Smooth muscle cell (in vitro differentiated cells): ENCODE measurements at regions not wholly inside any gene's neighbourhood (a gene's known extent, or its start where the extent isn't known, plus 50 kb on each side); places are given as distances from the start of the nearest gene placed in this dataset.

Experiments used
- DNase-seq: peaks from one replicate; lab custom pipeline; 2025; ENCODE audit not compliant: unreplicated experiment; lab: John Stamatoyannopoulos, UW
- H2AFZ ChIP-seq: fragments of 200-600 bp; sonication (generic); 2 replicates; pipeline ENCODE4 v1.6.0; 2016; ENCODE audit warnings: antibody characterized with exemption, low read depth, mild to moderate bottlenecking
- H3F3A ChIP-seq: fragments of 200-600 bp; sonication (generic); 2 replicates; pipeline ENCODE4 v1.6.0; 2017; ENCODE audit warnings: antibody characterized with exemption, low read depth
- H3K27ac ChIP-seq: fragments of 200-600 bp; sonication (generic); 2 replicates; pipeline ENCODE4 v1.5.1; 2016; ENCODE audit warnings: low read depth, mild to moderate bottlenecking
- H3K27me3 ChIP-seq: fragments of 200-600 bp; sonication (generic); 2 replicates; pipeline ENCODE4 v1.6.1; 2016; ENCODE audit warnings: low read depth, mild to moderate bottlenecking
- H3K36me3 ChIP-seq: fragments of 200-600 bp; sonication (generic); 2 replicates; pipeline ENCODE4 v1.5.1; 2016; ENCODE audit warnings: low read depth
- H3K4me1 ChIP-seq: fragments of 200-600 bp; sonication (generic); 2 replicates; pipeline ENCODE4 v1.5.1; 2016; ENCODE audit warnings: low read depth
- H3K4me2 ChIP-seq: fragments of 200-600 bp; sonication (generic); 2 replicates; pipeline ENCODE4 v1.6.0; 2016; ENCODE audit warnings: mild to moderate bottlenecking
- H3K4me3 ChIP-seq: fragments of 200-600 bp; sonication (generic); 2 replicates; pipeline ENCODE4 v1.5.1; 2016; ENCODE audit warnings: mild to moderate bottlenecking
- H3K79me2 ChIP-seq: fragments of 200-600 bp; sonication (generic); 2 replicates; pipeline ENCODE4 v1.6.0; 2016; ENCODE audit warnings: low read depth, mild to moderate bottlenecking
- H3K9ac ChIP-seq: fragments of 200-600 bp; sonication (generic); 2 replicates; pipeline ENCODE4 v1.6.0; 2016; ENCODE audit warnings: low read depth
- H3K9me3 ChIP-seq: fragments of 200-600 bp; sonication (generic); replicated peaks from 2 replicates; pipeline ENCODE4 v1.5.1; 2016; ENCODE audit warnings: low read depth
- H4K20me1 ChIP-seq: fragments of 200-600 bp; sonication (generic); 2 replicates; pipeline ENCODE4 v1.6.0; 2016; ENCODE audit warnings: low read depth
- whole genome bisulfite sequencing: methylation state at CpG from one replicate; pipeline ENCODE4 v1.1.7; 2016; ENCODE audit warnings: low lambda C conversion rate; 5-methylcytosine and 5-hydroxymethylcytosine counted together
- TF ChIP-seq, protein P1 (sequence below): fragments of 200-600 bp; sonication (generic); IDR thresholded peaks from 2 replicates; pipeline ENCODE4 v1.5.1; 2017; ENCODE audit warnings: borderline replicate concordance, mild to moderate bottlenecking, antibody characterized with exemption; ENCODE audit not compliant: insufficient read depth, poor library complexity, severe bottlenecking

DNA sequence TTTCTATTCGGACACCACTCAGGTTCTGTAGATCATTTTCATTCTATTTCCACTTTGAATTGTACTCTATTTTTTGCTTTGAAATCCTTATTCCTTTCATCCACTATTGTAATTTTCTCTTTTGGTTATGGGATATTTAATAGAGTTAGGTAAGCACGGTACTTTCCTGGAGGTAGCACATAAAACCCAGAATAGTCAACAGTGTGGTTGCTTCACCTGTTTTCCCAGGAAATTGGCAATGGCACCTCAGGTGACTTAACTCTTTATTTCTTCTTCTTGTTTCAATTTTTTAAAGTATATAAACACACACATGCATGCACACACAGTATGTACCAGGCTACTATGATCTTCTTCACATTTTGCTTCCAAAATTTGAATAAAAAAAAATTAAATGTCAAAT lies 682.0 kb upstream of the TMEFF2 start:
- DNase-seq = no peak
- TF ChIP-seq, protein P1, sequence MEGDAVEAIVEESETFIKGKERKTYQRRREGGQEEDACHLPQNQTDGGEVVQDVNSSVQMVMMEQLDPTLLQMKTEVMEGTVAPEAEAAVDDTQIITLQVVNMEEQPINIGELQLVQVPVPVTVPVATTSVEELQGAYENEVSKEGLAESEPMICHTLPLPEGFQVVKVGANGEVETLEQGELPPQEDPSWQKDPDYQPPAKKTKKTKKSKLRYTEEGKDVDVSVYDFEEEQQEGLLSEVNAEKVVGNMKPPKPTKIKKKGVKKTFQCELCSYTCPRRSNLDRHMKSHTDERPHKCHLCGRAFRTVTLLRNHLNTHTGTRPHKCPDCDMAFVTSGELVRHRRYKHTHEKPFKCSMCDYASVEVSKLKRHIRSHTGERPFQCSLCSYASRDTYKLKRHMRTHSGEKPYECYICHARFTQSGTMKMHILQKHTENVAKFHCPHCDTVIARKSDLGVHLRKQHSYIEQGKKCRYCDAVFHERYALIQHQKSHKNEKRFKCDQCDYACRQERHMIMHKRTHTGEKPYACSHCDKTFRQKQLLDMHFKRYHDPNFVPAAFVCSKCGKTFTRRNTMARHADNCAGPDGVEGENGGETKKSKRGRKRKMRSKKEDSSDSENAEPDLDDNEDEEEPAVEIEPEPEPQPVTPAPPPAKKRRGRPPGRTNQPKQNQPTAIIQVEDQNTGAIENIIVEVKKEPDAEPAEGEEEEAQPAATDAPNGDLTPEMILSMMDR = no peak
- Histone ChIP-seq H3K4me3 (no peak overlapping the region), H3K27ac (no peak overlapping the region), H4K20me1 (no peaks in the 10 kb centered on the region), H3K4me1 (no peaks in the 10 kb centered on the region), H3K36me3 (no peaks in the 10 kb centered on the region), H3K79me2 (no peaks in the 10 kb centered on the region), H3K9me3 (no peaks in the 10 kb centered on the region), H3K27me3 (no peaks in the 10 kb centered on the region), H3K4me2 (no peak overlapping the region), H3K9ac (no peak overlapping the region), H2AFZ (no peak overlapping the region), H3F3A (no peaks in the 10 kb centered on the region)
- 93% methylated on average over 2 of the region's 2 CpGs for WGBS

DNA sequence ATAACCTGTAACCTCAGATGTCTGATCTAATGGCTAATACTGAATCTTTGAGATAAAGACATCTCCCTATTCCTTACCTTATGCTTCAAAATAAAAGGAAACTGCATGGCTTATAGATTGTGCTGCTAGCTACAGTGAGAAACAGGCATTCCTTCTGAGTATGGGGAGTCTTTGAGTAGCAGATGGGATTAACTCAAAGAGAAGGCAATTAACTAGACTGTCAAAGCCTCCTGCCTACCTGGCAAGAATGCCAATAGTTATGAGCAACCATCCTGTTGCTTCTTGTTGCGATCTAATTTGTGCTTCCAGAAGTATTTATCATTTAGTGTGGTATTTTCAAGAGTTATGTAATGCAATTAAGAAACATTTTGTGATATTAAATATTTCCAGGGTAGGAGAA lies 660.0 kb upstream of the TMEFF2 start:
- Histone ChIP-seq H3K4me2 (no peak overlapping the region), H4K20me1 (no peaks in the 10 kb centered on the region), H3K9ac (no peak overlapping the region), H3K9me3 (no peaks in the 10 kb centered on the region), H2AFZ (no peak overlapping the region), H3K27me3 (no peaks in the 10 kb centered on the region), H3K36me3 (no peaks in the 10 kb centered on the region), H3K79me2 (no peaks in the 10 kb centered on the region), H3K27ac (no peak overlapping the region), H3F3A (no peaks in the 10 kb centered on the region), H3K4me3 (no peak overlapping the region), H3K4me1 (no peaks in the 10 kb centered on the region)
- no peak for DNase-seq
- TF ChIP-seq, protein P1 = no peak
- WGBS = 94% methylated on average over 1 of the region's 1 CpG

DNA sequence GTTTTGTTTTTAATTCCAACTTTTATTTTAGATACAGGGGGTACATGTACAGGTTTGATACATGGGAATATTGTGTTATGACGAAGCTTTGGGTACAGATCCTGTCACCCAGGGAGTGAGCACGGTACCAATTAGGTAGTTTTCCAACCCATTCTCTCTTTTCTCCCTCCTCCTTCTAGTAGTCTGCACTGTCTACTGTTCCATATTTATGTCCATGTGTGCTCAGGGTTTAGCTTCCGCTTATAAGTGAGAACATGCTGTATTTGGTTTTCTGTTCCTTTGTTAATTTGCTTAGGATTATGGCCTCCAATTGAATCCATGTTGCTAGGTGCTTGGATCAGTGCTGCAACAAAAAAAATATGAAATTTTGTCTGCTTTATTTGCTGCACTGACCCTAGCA lies 659.3 kb upstream of the TMEFF2 start:
- DNase-seq = no peak
- Histone ChIP-seq H3K79me2 (no peaks in the 10 kb centered on the region), H3K27ac (no peak overlapping the region), H3K9me3 (no peaks in the 10 kb centered on the region), H3K4me3 (no peak overlapping the region), H2AFZ (no peak overlapping the region), H3K4me2 (no peak overlapping the region), H3K27me3 (no peaks in the 10 kb centered on the region), H3K9ac (no peak overlapping the region), H3K36me3 (no peaks in the 10 kb centered on the region), H3K4me1 (no peaks in the 10 kb centered on the region), H3F3A (no peaks in the 10 kb centered on the region), H4K20me1 (no peaks in the 10 kb centered on the region)
- TF ChIP-seq, protein P1 = no peak
- WGBS = 92% methylated on average over 3 of the region's 3 CpGs

DNA sequence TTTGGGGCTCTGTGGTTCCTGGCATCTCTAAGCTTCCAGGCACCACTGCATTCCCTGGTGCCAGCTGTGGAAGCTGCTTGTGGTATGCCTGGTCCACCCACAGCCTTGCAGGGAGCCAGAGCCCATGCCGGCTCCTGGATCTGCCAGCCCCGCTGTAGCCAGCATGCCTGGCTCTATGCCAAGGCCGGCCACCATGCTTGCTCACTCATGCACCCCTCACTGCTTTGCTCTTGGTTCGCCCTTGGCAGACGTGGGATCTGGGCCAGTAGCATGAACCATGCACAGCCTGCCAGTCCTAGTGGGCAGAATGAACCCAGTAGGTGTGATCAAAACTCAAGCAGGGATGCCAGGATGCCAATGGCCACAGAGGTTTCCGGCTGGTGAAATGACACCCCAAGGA lies 634.2 kb upstream of the TMEFF2 start:
- H4K20me1 ChIP-seq = no peaks in the 10 kb centered on the region
- no peak overlapping the region for H2AFZ ChIP-seq
- no peak overlapping the region for H3K27ac ChIP-seq
- H3K9ac ChIP-seq = no peak overlapping the region
- H3K4me1 ChIP-seq = no peaks in the 10 kb centered on the region
- TF ChIP-seq, protein P1 = no peak
- H3K9me3 ChIP-seq = no peaks in the 10 kb centered on the region
- no peak overlapping the region for H3K4me2 ChIP-seq
- H3K4me3 ChIP-seq = no peak overlapping the region
- no peak for DNase-seq
- H3K27me3 ChIP-seq = no peaks in the 10 kb centered on the region
- H3F3A ChIP-seq = no peaks in the 10 kb centered on the region
- 87% methylated on average over 6 of the region's 6 CpGs for WGBS
- no peaks in the 10 kb centered on the region for H3K79me2 ChIP-seq
- no peaks in the 10 kb centered on the region for H3K36me3 ChIP-seq
